GM13976 (cell line): ENCODE measurements at regions not wholly inside any gene's neighbourhood (a gene's known extent, or its start where the extent isn't known, plus 50 kb on each side); places are given as distances from the start of the nearest gene placed in this dataset.

Source experiments
- DNase-seq: peaks from one replicate; pipeline ENCODE4 v3.0.0; 2012; ENCODE audit warnings: low spot score
- CTCF ChIP-seq: IDR thresholded peaks from 2 replicates; pipeline ENCODE4 v1.5.1; 2012; ENCODE audit warnings: borderline replicate concordance, mild to moderate bottlenecking; ENCODE audit not compliant: insufficient read depth; ENCODE audit errors: extremely low read depth, missing control alignments, control extremely low read depth
- in situ Hi-C: fragments of 300-500 bp; cut with MboI; formaldehyde crosslinking; loops from one replicate; pipeline ENCODE4 v1.12.0; 2022; ENCODE audit warnings: low sequenced_read_pairs, mixed read lengths, inconsistent platforms; ENCODE audit not compliant: unreplicated experiment

GRCh38 chr18:48467231-48467630 lies 58.0 kb upstream of the ZBTB7C start:
- no peak for TF ChIP-seq CTCF
- no peak for DNase-seq
- in situ Hi-C loops = no loop called here

GRCh38 chr18:48462510-48462909 lies 53.3 kb upstream of the ZBTB7C start:
- in situ Hi-C loops = no loop called here
- no peak for TF ChIP-seq CTCF

GRCh38 chr18:48460929-48461583 lies 51.9 kb upstream of the ZBTB7C start:
- no peak for TF ChIP-seq CTCF
- DNase-seq = no peak
- in situ Hi-C loops = no loop called here

More at GRCh38 chr18:48462510-48462909, 53.3 kb upstream of the ZBTB7C start:
- no peak for DNase-seq

- in situ Hi-C loops = no loop called here
- DNase-seq = no peak
- TF ChIP-seq CTCF = no peak
Measured at GRCh38 chr18:48459465-48459864, 50.3 kb upstream of the ZBTB7C start.

GRCh38 chr18:48459016-48459415 lies 49.8 kb upstream of the ZBTB7C start:
- no peak for TF ChIP-seq CTCF
- in situ Hi-C loops = no loop called here
- DNase-seq = no peak
